ENCODE measurements at regions not wholly inside any gene's neighbourhood (a gene's known extent, or its start where the extent isn't known, plus 50 kb on each side); places are given as distances from the start of the nearest gene placed in this dataset.

GRCh38 chrX:150143721-150144440 is 205.6 kb upstream of the EOLA2 start:
- TF ChIP-seq RXRA (IDR thresholded peaks at IDR 0.05) (no peak), CTCF (IDR thresholded peaks at IDR 0.05; ENCODE audit: low read depth, low read length, missing input control) (no peak), RAD21 (IDR thresholded peaks at IDR 0.05) (no peak), MAX (IDR thresholded peaks at IDR 0.05) (no peak), GABPA (IDR thresholded peaks at IDR 0.05 in 1 of 2, conservative IDR thresholded peaks at IDR 0.05 in 1 of 2) (no peak), JUND (IDR thresholded peaks at IDR 0.05) (no peak), ATF3 (IDR thresholded peaks at IDR 0.05) (no peak), SP1 (IDR thresholded peaks at IDR 0.05) (no peak), REST (IDR thresholded peaks at IDR 0.05) (no peak), TAF1 (conservative IDR thresholded peaks at IDR 0.05) (no peak), YY1 (IDR thresholded peaks at IDR 0.05) (no peak)
